Activated T-cell treated with anti-CD3 and anti-CD28 coated beads, Interleukin-2, amount 50 U/mL, for 72 hours (primary cell): ENCODE measurements at regions not wholly inside any gene's neighbourhood (a gene's known extent, or its start where the extent isn't known, plus 50 kb on each side); places are given as distances from the start of the nearest gene placed in this dataset.

Source experiments
- ATAC-seq, 2 donors: fragments of 150-1000 bp; cut with Tn5 transposase; replicated peaks in 1 of 2; 2 replicates each; pipeline ENCODE4 v1.10.0; 2021; ENCODE audit warnings: moderate library complexity in 2 of 2, mild to moderate bottlenecking in 1 of 2
- DNase-seq, 2 donors: peaks; one replicate each; pipeline ENCODE4 v3.0.0; 2021 to 2022; ENCODE audit warnings: mixed read lengths in 1 of 2
- H3K27ac Mint-ChIP-seq: one replicate; pipeline ENCODE4 v1.8.0; 2022; ENCODE audit warnings: mild to moderate bottlenecking, moderate library complexity, mixed read lengths
- H3K27me3 Mint-ChIP-seq: one replicate; pipeline ENCODE4 v1.8.0; 2022; ENCODE audit warnings: low read depth, mixed read lengths
- H3K36me3 Mint-ChIP-seq, 2 donors: one replicate each; pipeline ENCODE4 v1.8.0; 2022; ENCODE audit warnings: mixed read lengths in 2 of 2, mild to moderate bottlenecking in 1 of 2; ENCODE audit not compliant: insufficient read depth in 2 of 2
- H3K4me1 Mint-ChIP-seq: one replicate; pipeline ENCODE4 v1.8.0; 2022; ENCODE audit warnings: low read depth, mixed read lengths
- H3K4me3 Mint-ChIP-seq, 2 donors: one replicate each; pipeline ENCODE4 v1.8.0; 2022; ENCODE audit warnings: mild to moderate bottlenecking in 2 of 2, mixed read lengths in 2 of 2, moderate library complexity in 2 of 2
- H3K9me3 Mint-ChIP-seq, 2 donors: one replicate each; pipeline ENCODE4 v1.8.0; 2022; ENCODE audit warnings: mixed read lengths in 2 of 2

GRCh38 chr15:23897531-23897930 lies 210.4 kb upstream of the NDN start:
- Mint-ChIP-seq H3K27me3 (no peaks in the 10 kb centered on the region), H3K27ac (no peak overlapping the region), H3K4me3 (no peak overlapping the region), H3K36me3 (no peaks in the 10 kb centered on the region), H3K9me3 (peaks cover 10 to 14% of the 10 kb centered on the region in 2 donors), H3K4me1 (no peaks in the 10 kb centered on the region)
- DNase-seq (no peak), ATAC-seq (no peak)

GRCh38 chr15:23910030-23910429 lies 222.9 kb upstream of the NDN start:
- Mint-ChIP-seq H3K27me3 (no peaks in the 10 kb centered on the region), H3K4me3 (no peak overlapping the region)
- no peak for ATAC-seq

GRCh38 chr15:23912191-23912590 lies 225.1 kb upstream of the NDN start:
- H3K36me3 Mint-ChIP-seq = no peaks in the 10 kb centered on the region
- ATAC-seq (no peak), DNase-seq (no peak)
- H3K4me1 Mint-ChIP-seq = no peaks in the 10 kb centered on the region
- H3K27ac Mint-ChIP-seq = no peak overlapping the region
- no peak overlapping the region for H3K4me3 Mint-ChIP-seq
- peaks cover 1 to 2% of the 10 kb centered on the region in 2 donors for H3K9me3 Mint-ChIP-seq
- no peaks in the 10 kb centered on the region for H3K27me3 Mint-ChIP-seq

More at GRCh38 chr15:23910030-23910429, 222.9 kb upstream of the NDN start:
- Mint-ChIP-seq H3K27ac (no peak overlapping the region), H3K36me3 (no peaks in the 10 kb centered on the region), H3K9me3 (peaks cover 1 to 2% of the 10 kb centered on the region in 2 donors), H3K4me1 (no peaks in the 10 kb centered on the region)
- DNase-seq = no peak

- no peak for ATAC-seq
- Mint-ChIP-seq H3K27me3 (no peaks in the 10 kb centered on the region), H3K27ac (no peak overlapping the region), H3K36me3 (no peaks in the 10 kb centered on the region), H3K9me3 (peaks cover 1 to 2% of the 10 kb centered on the region in 2 donors), H3K4me3 (no peak overlapping the region), H3K4me1 (no peaks in the 10 kb centered on the region)
- DNase-seq = no peak
Observed at GRCh38 chr15:23913081-23913480, 226.0 kb upstream of the NDN start.

- H3K9me3 Mint-ChIP-seq = peaks cover 1 to 2% of the 10 kb centered on the region in 2 donors
- no peak overlapping the region for H3K27ac Mint-ChIP-seq
- no peaks in the 10 kb centered on the region for H3K27me3 Mint-ChIP-seq
- ATAC-seq (no peak), DNase-seq (no peak)
- no peaks in the 10 kb centered on the region for H3K36me3 Mint-ChIP-seq
- H3K4me3 Mint-ChIP-seq = no peak overlapping the region
- no peaks in the 10 kb centered on the region for H3K4me1 Mint-ChIP-seq
Observed at GRCh38 chr15:23913635-23914034, 226.5 kb upstream of the NDN start.

DNA sequence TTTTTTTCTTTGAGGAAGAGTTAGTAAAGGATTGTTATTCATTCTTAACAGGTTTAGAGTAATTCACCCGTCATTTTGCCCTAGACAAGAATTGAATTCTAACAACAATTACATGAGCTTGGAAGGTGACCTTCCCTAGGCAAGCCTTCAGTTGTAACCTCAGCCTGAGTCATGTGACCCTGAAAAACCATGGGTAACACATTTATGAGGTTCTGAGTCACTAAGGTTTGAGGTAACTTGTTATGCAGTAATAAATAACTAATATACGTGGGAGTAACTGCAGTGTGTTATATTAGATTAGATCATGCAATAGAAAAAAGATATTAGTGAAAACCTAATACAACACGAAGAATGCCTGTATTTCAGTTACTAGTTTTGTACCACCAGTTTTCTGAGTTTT lies 237.6 kb upstream of the NDN start:
- no peak overlapping the region for H3K27ac Mint-ChIP-seq
- no peak for DNase-seq
- ATAC-seq = no peak

GRCh38 chr15:23954931-23955330 lies 267.8 kb upstream of the NDN start:
- peaks cover 2 to 3% of the 10 kb centered on the region in 2 donors for H3K9me3 Mint-ChIP-seq

More for the DNA sequence above, 237.6 kb upstream of the NDN start:
- Mint-ChIP-seq H3K9me3 (peaks cover 1 to 6% of the 10 kb centered on the region in 2 donors), H3K27me3 (no peaks in the 10 kb centered on the region), H3K4me1 (no peaks in the 10 kb centered on the region), H3K4me3 (no peak overlapping the region), H3K36me3 (no peaks in the 10 kb centered on the region)

GRCh38 chr15:23983500-23984259 lies 296.6 kb upstream of the NDN start:
- DNase-seq (no peak), ATAC-seq (no peak)
- Mint-ChIP-seq H3K27me3 (no peaks in the 10 kb centered on the region), H3K36me3 (no peaks in the 10 kb centered on the region), H3K4me3 (no peak overlapping the region), H3K27ac (no peak overlapping the region), H3K9me3 (peaks cover 4 to 12% of the 10 kb centered on the region in 2 donors), H3K4me1 (no peaks in the 10 kb centered on the region)

More at GRCh38 chr15:23954931-23955330, 267.8 kb upstream of the NDN start:
- Mint-ChIP-seq H3K27me3 (no peaks in the 10 kb centered on the region), H3K36me3 (peaks cover 1 to 2% of the 10 kb centered on the region in 2 donors), H3K4me1 (no peaks in the 10 kb centered on the region), H3K4me3 (no peak overlapping the region), H3K27ac (no peak overlapping the region)
- ATAC-seq (no peak), DNase-seq (no peak)

GRCh38 chr15:23994273-23994672 lies 307.2 kb upstream of the NDN start:
- H3K4me3 Mint-ChIP-seq = no peak overlapping the region
- no peaks in the 10 kb centered on the region for H3K4me1 Mint-ChIP-seq
- H3K27ac Mint-ChIP-seq = no peak overlapping the region
- no peak for ATAC-seq
- no peaks in the 10 kb centered on the region for H3K36me3 Mint-ChIP-seq
- no peaks in the 10 kb centered on the region for H3K27me3 Mint-ChIP-seq
- peaks cover 10 to 11% of the 10 kb centered on the region in 2 donors for H3K9me3 Mint-ChIP-seq
- no peak for DNase-seq

GRCh38 chr15:23998056-23998455 lies 311.0 kb upstream of the NDN start:
- ATAC-seq (no peak), DNase-seq (no peak)
- Mint-ChIP-seq H3K36me3 (no peaks in the 10 kb centered on the region), H3K4me3 (no peak overlapping the region), H3K9me3 (peaks cover 10 to 11% of the 10 kb centered on the region in 2 donors), H3K4me1 (no peaks in the 10 kb centered on the region), H3K27me3 (no peaks in the 10 kb centered on the region), H3K27ac (no peak overlapping the region)

DNA sequence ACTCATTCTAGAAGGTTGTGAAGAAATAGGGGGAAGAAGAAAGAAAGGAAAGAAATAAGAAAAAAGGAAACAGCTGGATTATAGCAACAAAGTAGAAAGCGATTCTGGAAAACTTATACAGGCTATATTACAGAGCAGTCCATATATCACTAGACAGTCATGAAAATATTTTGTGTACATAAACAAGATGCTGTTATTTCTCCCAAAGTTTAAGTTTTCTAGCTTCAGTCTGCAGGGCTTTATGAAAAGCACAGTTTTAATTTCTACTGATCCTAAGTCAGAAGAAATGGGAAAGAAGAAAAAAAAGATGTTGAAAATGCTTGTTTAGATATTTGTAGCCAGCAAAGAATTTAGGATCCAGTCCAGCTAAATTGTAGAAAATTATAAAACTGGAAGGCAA lies 321.4 kb upstream of the NDN start:
- no peak for ATAC-seq
- no peak overlapping the region for H3K27ac Mint-ChIP-seq

GRCh38 chr15:24017470-24017869 lies 330.4 kb upstream of the NDN start:
- Mint-ChIP-seq H3K27ac (no peak overlapping the region), H3K9me3 (peaks cover 5 to 7% of the 10 kb centered on the region in 2 donors), H3K4me3 (no peak overlapping the region), H3K36me3 (no peaks in the 10 kb centered on the region), H3K27me3 (no peaks in the 10 kb centered on the region), H3K4me1 (no peaks in the 10 kb centered on the region)
- ATAC-seq (no peak), DNase-seq (no peak)

More for the DNA sequence above, 321.4 kb upstream of the NDN start:
- Mint-ChIP-seq H3K27me3 (no peaks in the 10 kb centered on the region), H3K9me3 (peaks cover 2 to 5% of the 10 kb centered on the region in 2 donors), H3K4me1 (no peaks in the 10 kb centered on the region), H3K4me3 (no peak overlapping the region), H3K36me3 (no peaks in the 10 kb centered on the region)
- DNase-seq = no peak

DNA sequence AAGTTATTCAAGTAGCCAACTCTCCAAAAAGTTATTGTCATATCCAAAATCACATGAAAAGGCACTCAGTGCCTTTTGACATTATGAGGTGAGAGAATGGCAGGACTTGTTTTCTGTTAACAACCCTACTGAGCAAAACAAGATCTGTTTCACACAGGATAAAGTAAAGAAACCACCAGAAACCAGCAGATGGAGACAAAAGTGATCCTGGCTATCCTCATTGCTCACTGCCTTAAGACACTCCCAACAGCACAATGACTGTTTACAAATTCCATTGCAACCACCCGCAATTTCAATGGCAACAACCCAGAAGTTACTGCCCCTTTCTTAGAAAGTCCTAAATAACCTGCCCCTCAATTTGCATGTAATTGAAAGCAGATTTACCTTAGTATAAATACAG lies 352.6 kb upstream of the NDN start:
- H3K9me3 Mint-ChIP-seq = peaks cover 4 to 6% of the 10 kb centered on the region in 2 donors

More for the DNA sequence above, 352.6 kb upstream of the NDN start:
- H3K27me3 Mint-ChIP-seq = no peaks in the 10 kb centered on the region
- H3K4me1 Mint-ChIP-seq = no peaks in the 10 kb centered on the region
- ATAC-seq (no peak), DNase-seq (no peak)
- H3K36me3 Mint-ChIP-seq = peaks cover 2 to 8% of the 10 kb centered on the region in 2 donors
- no peak overlapping the region for H3K4me3 Mint-ChIP-seq
- H3K27ac Mint-ChIP-seq = no peak overlapping the region
